H1 (cell line): ENCODE measurements at regions not wholly inside any gene's neighbourhood (a gene's known extent, or its start where the extent isn't known, plus 50 kb on each side); places are given as distances from the start of the nearest gene placed in this dataset.

Experiments
- CTCF ChIA-PET: fragments of 300-600 bp; sonication (Branson Sonifier 250); formaldehyde crosslinking; loops from one replicate; lab custom pipeline; 2021; ENCODE audit not compliant: partially characterized antibody; lab: Charles Lee
- POLR2A ChIA-PET: fragments of 300-600 bp; sonication (Branson Sonifier 250); formaldehyde crosslinking; loops from one replicate; lab custom pipeline; 2021; ENCODE audit warnings: inconsistent platforms; ENCODE audit not compliant: partially characterized antibody; lab: Charles Lee
- DNase-seq, 2 experiments: peaks; one replicate each; pipeline versions ENCODE4 v3.0.0 to v3.0.0-alpha.2; 2010 to 2022; ENCODE audit warnings: low spot score in 2 of 2, low read depth in 1 of 2, mixed read lengths in 1 of 2
- FAIRE-seq: peaks from 2 replicates; lab custom pipeline; 2011; peaks lifted over from hg19 to GRCh38; lab: Jason Lieb, UNC
- H2AFZ ChIP-seq: 2 replicates; pipeline ENCODE4 v1.8.1; 2012; ENCODE audit warnings: low read length, inconsistent platforms
- H2AK5ac ChIP-seq: 2 replicates; pipeline ENCODE4 v1.6.1; 2013; ENCODE audit warnings: low read depth, low read length
- H2BK120ac ChIP-seq: replicated peaks from 2 replicates; pipeline ENCODE3; 2013; ENCODE audit warnings: low read depth, low read length, inconsistent platforms
- H2BK12ac ChIP-seq: 2 replicates; pipeline ENCODE4 v1.6.1; 2013; ENCODE audit warnings: low read depth, low read length
- H2BK15ac ChIP-seq: 2 replicates; pipeline ENCODE4 v1.6.1; 2013; ENCODE audit warnings: low read length
- H2BK20ac ChIP-seq: 2 replicates; pipeline ENCODE4 v1.6.1; 2013; ENCODE audit warnings: low read length
- H2BK5ac ChIP-seq: 2 replicates; pipeline ENCODE4 v1.6.1; 2013; ENCODE audit warnings: low read depth, low read length
- H3K14ac ChIP-seq: 2 replicates; pipeline ENCODE4 v1.6.1; 2013; ENCODE audit warnings: inconsistent platforms; ENCODE audit not compliant: insufficient read length
- H3K18ac ChIP-seq: 2 replicates; pipeline ENCODE4 v1.6.1; 2013; ENCODE audit warnings: low read length; ENCODE audit errors: extremely low read depth
- H3K23ac ChIP-seq: 2 replicates; pipeline ENCODE4 v1.6.1; 2013; ENCODE audit warnings: inconsistent platforms; ENCODE audit not compliant: insufficient read length
- H3K23me2 ChIP-seq: 2 replicates; pipeline ENCODE4 v1.6.1; 2013; ENCODE audit warnings: low read depth, low read length
- H3K27ac ChIP-seq: 2 replicates; pipeline ENCODE4 v1.6.1; 2011; ENCODE audit warnings: low read depth, low read length, inconsistent platforms
- H3K27me3 ChIP-seq, 4 experiments: replicated peaks in 1 of 4; 1 replicate in 1 of 4; 2 replicates in 3 of 4; pipeline versions ENCODE4 v1.6.1 to v1.8.1; 2011 to 2013; ENCODE audit warnings: low read length in 3 of 4, mild to moderate bottlenecking in 3 of 4, inconsistent platforms in 2 of 4, mixed read lengths in 2 of 4, moderate library complexity in 1 of 4; ENCODE audit not compliant: control insufficient read depth in 3 of 4, insufficient read depth in 3 of 4; ENCODE audit errors: extremely low read depth in 1 of 4
- H3K36me3 ChIP-seq, 4 experiments: 2 replicates each; pipeline versions ENCODE4 v1.6.1 to v1.8.1; 2011 to 2013; ENCODE audit warnings: mild to moderate bottlenecking in 4 of 4, low read length in 3 of 4, moderate library complexity in 2 of 4, control low read depth in 1 of 4, inconsistent platforms in 1 of 4; ENCODE audit not compliant: insufficient read depth in 4 of 4, control insufficient read depth in 2 of 4
- H3K4ac ChIP-seq: replicated peaks from 2 replicates; pipeline ENCODE3; 2013; ENCODE audit warnings: low read length, low read depth, mixed read lengths, inconsistent platforms; ENCODE audit not compliant: insufficient read length
- H3K4me1 ChIP-seq, 4 experiments: replicated peaks in 1 of 4; 1 replicate in 1 of 4; 2 replicates in 3 of 4; pipeline versions ENCODE4 v1.6.1 to v1.8.1; 2011 to 2013; ENCODE audit warnings: low read length in 3 of 4, inconsistent platforms in 2 of 4, mixed read lengths in 1 of 4; ENCODE audit not compliant: insufficient read depth in 4 of 4, control insufficient read depth in 3 of 4
- H3K4me2 ChIP-seq, 2 experiments: 2 replicates each; pipeline versions ENCODE4 v1.6.1 to v1.8.1; 2011 to 2013; ENCODE audit warnings: low read depth in 2 of 2, low read length in 2 of 2, control low read depth in 1 of 2, inconsistent platforms in 1 of 2, mild to moderate bottlenecking in 1 of 2; ENCODE audit not compliant: insufficient read depth in 1 of 2
- H3K4me3 ChIP-seq, 4 experiments: fragments of 200-600, 300-600 bp in 1 of 4; sonication (generic), shearing (Covaris generic), sonication (Bioruptor Twin) in 1 of 4; 2 replicates each; pipeline versions ENCODE4 v1.5.1 to v1.8.1; 2011 to 2016; ENCODE audit warnings: low read length in 4 of 4, low read depth in 3 of 4, control low read depth in 2 of 4, inconsistent platforms in 2 of 4, mild to moderate bottlenecking in 2 of 4, mixed read lengths in 1 of 4, moderate library complexity in 1 of 4; ENCODE audit not compliant: insufficient read depth in 2 of 4; ENCODE audit errors: extremely low read depth in 1 of 4
- H3K56ac ChIP-seq: replicated peaks from 2 replicates; pipeline ENCODE3; 2013; ENCODE audit warnings: low read depth, mild to moderate bottlenecking, mixed read lengths, low read length, inconsistent platforms; ENCODE audit not compliant: insufficient read length
- H3K79me1 ChIP-seq: 2 replicates; pipeline ENCODE4 v1.6.1; 2013; ENCODE audit warnings: low read depth, low read length, control low read depth
- H3K79me2 ChIP-seq, 2 experiments: 2 replicates each; pipeline versions ENCODE4 v1.6.1 to v1.8.1; 2012 to 2013; ENCODE audit warnings: low read length in 2 of 2, mild to moderate bottlenecking in 2 of 2, inconsistent platforms in 1 of 2; ENCODE audit not compliant: insufficient read depth in 2 of 2, control insufficient read depth in 1 of 2
- H3K9ac ChIP-seq, 4 experiments: replicated peaks in 1 of 4; 1 replicate in 1 of 4; 2 replicates in 3 of 4; pipeline versions ENCODE4 v1.6.1 to v1.8.1; 2011 to 2013; ENCODE audit warnings: low read depth in 3 of 4, low read length in 3 of 4, control low read depth in 2 of 4, mild to moderate bottlenecking in 2 of 4, moderate library complexity in 2 of 4, inconsistent platforms in 1 of 4; ENCODE audit errors: extremely low read depth in 1 of 4
- H3K9me3 ChIP-seq, 2 experiments: 2 replicates each; pipeline versions ENCODE4 v1.6.1 to v1.8.1; 2012 to 2013; ENCODE audit warnings: mild to moderate bottlenecking in 2 of 2, moderate library complexity in 2 of 2, control low read depth in 1 of 2, inconsistent platforms in 1 of 2, low read depth in 1 of 2, low read length in 1 of 2, mixed read lengths in 1 of 2; ENCODE audit not compliant: insufficient read depth in 2 of 2
- H4K20me1 ChIP-seq, 2 experiments: replicated peaks in 1 of 2; 2 replicates each; pipeline versions ENCODE3 to v1.8.1; 2011 to 2013; ENCODE audit warnings: inconsistent platforms in 2 of 2, low read length in 2 of 2, mild to moderate bottlenecking in 1 of 2; ENCODE audit not compliant: insufficient read depth in 2 of 2, control insufficient read depth in 1 of 2
- H4K5ac ChIP-seq: 2 replicates; pipeline ENCODE4 v1.6.1; 2013; ENCODE audit warnings: low read length, low read depth, mixed read lengths, inconsistent platforms; ENCODE audit not compliant: insufficient read length
- H4K8ac ChIP-seq: 2 replicates; pipeline ENCODE4 v1.8.0; 2013; ENCODE audit warnings: mild to moderate bottlenecking, moderate library complexity, low read length, inconsistent platforms; ENCODE audit not compliant: insufficient read depth; ENCODE audit errors: extremely low read depth
- H4K91ac ChIP-seq: replicated peaks from 2 replicates; pipeline ENCODE3; 2013; ENCODE audit warnings: low read length, mixed read lengths, inconsistent platforms; ENCODE audit not compliant: insufficient read length
- CEBPB ChIP-seq: IDR thresholded peaks from 2 replicates; pipeline ENCODE4 v1.6.1; 2012; ENCODE audit warnings: low read depth, low read length
- WGBS, 2 experiments: shearing (Covaris generic) in 1 of 2; methylation state at CpG; one replicate each; pipeline versions ENCODE4 v1.1.6 to v1.1.7; 2013 to 2015; ENCODE audit warnings: low lambda C conversion rate in 2 of 2, mixed read lengths in 2 of 2, inconsistent platforms in 1 of 2, low coverage in 1 of 2, missing lambda C conversion rate in 1 of 2; ENCODE audit not compliant: insufficient replicate concordance in 2 of 2, insufficient coverage in 1 of 2, insufficient read length in 1 of 2; ENCODE audit errors: extremely low coverage in 1 of 2, missing lambda C conversion rate in 1 of 2; 5-methylcytosine and 5-hydroxymethylcytosine counted together
- TF ChIP-seq, protein P1 (sequence below): IDR thresholded peaks from 2 replicates; pipeline ENCODE4 v1.6.1; 2011; ENCODE audit warnings: low read depth, mild to moderate bottlenecking, low read length; ENCODE audit not compliant: insufficient read depth

DNA sequence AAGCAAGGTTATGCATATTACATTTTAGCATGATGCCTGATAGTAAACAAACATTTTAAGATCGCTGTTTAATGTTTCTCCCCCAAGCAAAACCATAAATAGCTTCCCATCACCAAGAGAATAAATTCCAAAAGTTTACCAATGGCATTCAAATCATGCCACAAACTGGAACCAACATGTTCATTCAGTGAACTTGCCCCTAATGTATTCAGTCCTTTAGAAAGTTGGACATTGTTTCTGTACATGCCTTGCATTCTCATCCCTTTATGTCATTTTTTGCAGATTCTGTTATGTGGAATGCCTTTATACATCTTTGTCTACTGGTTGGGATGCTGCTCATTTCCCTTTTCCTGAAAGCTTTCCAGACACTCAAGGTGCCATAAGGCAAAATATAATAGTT is 105.5 kb downstream of the PYDC2 start:
- Histone ChIP-seq H3K27ac (no peak overlapping the region), H2AFZ (no peak overlapping the region), H3K4me1 (no peaks in the 10 kb centered on the region), H2BK120ac (no peak overlapping the region), H2BK20ac (no peak overlapping the region), H3K27me3 (no peaks in the 10 kb centered on the region), H2BK15ac (no peak overlapping the region), H4K8ac (no peak overlapping the region), H3K18ac (no peak overlapping the region), H2BK5ac (no peak overlapping the region), H3K4me2 (no peak overlapping the region), H4K20me1 (no peaks in the 10 kb centered on the region), H3K14ac (no peak overlapping the region), H4K91ac (no peak overlapping the region), H3K4me3 (no peak overlapping the region), H3K9me3 (no peaks in the 10 kb centered on the region), H3K79me2 (no peaks in the 10 kb centered on the region), H3K23ac (no peak overlapping the region), H3K4ac (no peak overlapping the region), H2BK12ac (no peak overlapping the region), H3K9ac (no peak overlapping the region), H3K56ac (no peak overlapping the region), H3K36me3 (no peaks in the 10 kb centered on the region), H4K5ac (no peak overlapping the region), H3K79me1 (no peaks in the 10 kb centered on the region), H3K23me2 (no peaks in the 10 kb centered on the region; the same call in 1 of the 2 replicates), H2AK5ac (no peak overlapping the region)
- no peak for DNase-seq
- FAIRE-seq = no peak
- no peak for TF ChIP-seq CEBPB
- TF ChIP-seq, protein P1, sequence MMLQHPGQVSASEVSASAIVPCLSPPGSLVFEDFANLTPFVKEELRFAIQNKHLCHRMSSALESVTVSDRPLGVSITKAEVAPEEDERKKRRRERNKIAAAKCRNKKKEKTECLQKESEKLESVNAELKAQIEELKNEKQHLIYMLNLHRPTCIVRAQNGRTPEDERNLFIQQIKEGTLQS = no peak
- CTCF ChIA-PET = no interaction called here
- POLR2A ChIA-PET = no interaction called here
- WGBS, 2 experiments = 100% methylated on average over 1 of the region's 1 CpG; no CpG with 5 or more reads in 1 of the 2 experiments
